Chondrocyte (in vitro differentiated cells): ENCODE measurements at regions not wholly inside any gene's neighbourhood (a gene's known extent, or its start where the extent isn't known, plus 50 kb on each side); places are given as distances from the start of the nearest gene placed in this dataset.

ENCODE experiments used
- DNase-seq: peaks from one replicate; pipeline ENCODE4 v3.0.0; 2021; ENCODE audit warnings: mixed read lengths, low spot score
- H3K27ac Mint-ChIP-seq: one replicate; pipeline ENCODE4 v1.8.0; 2021; ENCODE audit warnings: mild to moderate bottlenecking, moderate library complexity, mixed read lengths; ENCODE audit not compliant: unreplicated experiment
- H3K27me3 Mint-ChIP-seq: 2 replicates; pipeline ENCODE4 v1.8.0; 2021; ENCODE audit warnings: low read depth, mixed read lengths
- H3K36me3 Mint-ChIP-seq: 2 replicates; pipeline ENCODE4 v1.8.0; 2021; ENCODE audit warnings: low read depth, mixed read lengths
- H3K4me1 Mint-ChIP-seq: 2 replicates; pipeline ENCODE4 v1.8.0; 2021; ENCODE audit warnings: low read depth, mild to moderate bottlenecking, mixed read lengths
- H3K4me3 Mint-ChIP-seq: one replicate; pipeline ENCODE4 v1.8.0; 2021; ENCODE audit warnings: mild to moderate bottlenecking, moderate library complexity, mixed read lengths; ENCODE audit not compliant: unreplicated experiment
- H3K9me3 Mint-ChIP-seq: 2 replicates; pipeline ENCODE4 v1.8.0; 2021; ENCODE audit warnings: low read depth, mixed read lengths
- TF ChIP-seq, protein P1 (sequence below): fragments of 200-600 bp; sonication (generic); IDR thresholded peaks from 2 replicates; pipeline ENCODE4 v1.5.0; 2021; ENCODE audit warnings: antibody characterized with exemption, mild to moderate bottlenecking, moderate library complexity

DNA sequence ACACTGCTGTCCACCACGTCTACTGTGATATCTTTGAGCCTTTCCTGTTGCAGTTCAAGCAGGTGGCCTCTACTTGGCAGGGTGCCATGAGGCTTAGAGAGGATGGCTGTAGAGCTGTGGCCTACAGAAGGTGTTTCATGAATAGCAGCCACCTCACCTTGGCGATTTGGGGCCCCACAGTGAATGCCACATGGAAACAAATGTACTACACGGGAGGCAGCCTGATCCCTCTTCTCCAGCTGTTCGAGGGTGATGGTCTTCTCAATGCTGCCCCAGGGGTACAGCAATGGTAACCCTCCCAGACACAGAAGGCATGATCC lies 70.7 kb downstream of the FAM43A start:
- H3K27me3 Mint-ChIP-seq = peaks cover 11% of the 10 kb centered on the region
- DNase-seq = no peak
- TF ChIP-seq, protein P1, sequence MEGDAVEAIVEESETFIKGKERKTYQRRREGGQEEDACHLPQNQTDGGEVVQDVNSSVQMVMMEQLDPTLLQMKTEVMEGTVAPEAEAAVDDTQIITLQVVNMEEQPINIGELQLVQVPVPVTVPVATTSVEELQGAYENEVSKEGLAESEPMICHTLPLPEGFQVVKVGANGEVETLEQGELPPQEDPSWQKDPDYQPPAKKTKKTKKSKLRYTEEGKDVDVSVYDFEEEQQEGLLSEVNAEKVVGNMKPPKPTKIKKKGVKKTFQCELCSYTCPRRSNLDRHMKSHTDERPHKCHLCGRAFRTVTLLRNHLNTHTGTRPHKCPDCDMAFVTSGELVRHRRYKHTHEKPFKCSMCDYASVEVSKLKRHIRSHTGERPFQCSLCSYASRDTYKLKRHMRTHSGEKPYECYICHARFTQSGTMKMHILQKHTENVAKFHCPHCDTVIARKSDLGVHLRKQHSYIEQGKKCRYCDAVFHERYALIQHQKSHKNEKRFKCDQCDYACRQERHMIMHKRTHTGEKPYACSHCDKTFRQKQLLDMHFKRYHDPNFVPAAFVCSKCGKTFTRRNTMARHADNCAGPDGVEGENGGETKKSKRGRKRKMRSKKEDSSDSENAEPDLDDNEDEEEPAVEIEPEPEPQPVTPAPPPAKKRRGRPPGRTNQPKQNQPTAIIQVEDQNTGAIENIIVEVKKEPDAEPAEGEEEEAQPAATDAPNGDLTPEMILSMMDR = no peak
- H3K27ac Mint-ChIP-seq = no peak overlapping the region
- H3K4me3 Mint-ChIP-seq = no peak overlapping the region
- peaks cover 7% of the 10 kb centered on the region for H3K4me1 Mint-ChIP-seq
- no peaks in the 10 kb centered on the region for H3K9me3 Mint-ChIP-seq
- H3K36me3 Mint-ChIP-seq = no peaks in the 10 kb centered on the region

DNA sequence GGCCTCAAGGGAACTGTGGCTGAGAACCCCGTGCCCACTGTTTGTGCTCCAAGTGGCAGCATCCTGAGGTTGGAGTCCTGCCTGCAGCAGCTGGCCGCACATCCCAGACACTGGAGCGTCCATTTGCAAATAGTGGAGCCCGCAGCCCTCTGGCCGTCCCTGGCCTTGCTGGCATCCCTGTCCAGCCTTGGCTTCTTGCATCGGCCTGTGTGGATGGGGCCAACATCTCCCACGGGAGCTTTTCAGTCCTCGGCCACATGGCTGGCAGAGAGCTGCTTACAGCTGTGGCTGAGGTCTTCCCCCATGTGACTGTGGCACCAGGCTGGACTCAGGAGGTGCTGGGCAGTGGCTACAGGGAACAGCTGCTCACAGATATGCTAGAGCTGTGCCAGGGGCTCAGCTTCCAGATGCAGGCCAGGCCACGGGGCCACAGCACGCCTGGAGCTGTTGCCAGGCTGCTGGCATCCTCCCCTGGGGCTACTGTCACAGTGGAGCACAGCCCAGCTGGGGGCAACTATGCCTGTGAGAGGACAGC lies 71.2 kb downstream of the FAM43A start:
- TF ChIP-seq, protein P1 = no peak
- H3K9me3 Mint-ChIP-seq = no peaks in the 10 kb centered on the region
- no peaks in the 10 kb centered on the region for H3K36me3 Mint-ChIP-seq
- H3K4me3 Mint-ChIP-seq = no peak overlapping the region
- H3K27me3 Mint-ChIP-seq = peaks cover 14% of the 10 kb centered on the region
- H3K27ac Mint-ChIP-seq = no peak overlapping the region
- no peak for DNase-seq
- H3K4me1 Mint-ChIP-seq = peaks cover 7% of the 10 kb centered on the region

DNA sequence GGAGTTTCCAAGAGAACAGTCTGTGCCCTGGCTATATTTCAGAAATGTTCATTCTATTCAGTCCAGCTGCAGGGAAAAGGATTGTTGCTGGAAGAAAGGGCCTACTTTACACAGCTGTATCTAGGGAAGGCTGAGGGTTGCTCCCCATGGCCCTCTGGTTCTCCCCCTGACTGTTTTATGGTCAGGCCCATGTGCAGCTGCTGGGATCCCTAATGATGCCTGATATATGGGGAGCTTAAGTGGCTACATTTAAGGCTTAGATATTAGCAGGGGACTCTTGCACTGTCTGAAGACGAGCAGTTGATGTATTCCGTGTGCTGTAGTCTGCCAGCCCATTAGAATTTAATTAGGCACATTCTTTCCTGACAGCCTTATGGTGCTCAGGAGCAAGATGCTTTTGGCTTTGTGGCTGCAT lies 72.0 kb downstream of the FAM43A start:
- DNase-seq = no peak
- Mint-ChIP-seq H3K27me3 (peaks cover 14% of the 10 kb centered on the region), H3K4me1 (peaks cover 7% of the 10 kb centered on the region), H3K36me3 (no peaks in the 10 kb centered on the region), H3K9me3 (no peaks in the 10 kb centered on the region), H3K27ac (no peak overlapping the region), H3K4me3 (no peak overlapping the region)
- TF ChIP-seq, protein P1 = no peak

DNA sequence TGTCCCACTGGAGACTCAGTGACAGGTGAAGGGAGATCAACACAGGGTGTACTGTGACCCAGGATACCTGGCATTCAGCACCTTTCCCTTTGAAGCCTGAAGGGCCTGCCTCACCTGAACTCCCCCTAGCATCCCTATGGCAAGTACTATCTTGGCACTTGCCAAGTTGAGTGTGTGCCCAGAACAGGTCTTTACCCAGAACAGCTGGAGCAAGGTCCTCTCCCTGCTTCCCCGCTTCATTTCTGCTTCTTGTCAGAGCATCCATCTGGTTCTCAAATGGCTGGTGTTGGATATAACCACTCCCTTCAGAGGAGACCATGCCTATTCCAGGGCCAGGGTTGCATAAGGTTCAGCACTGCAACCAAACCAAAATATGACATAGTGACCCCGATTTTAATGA lies 73.0 kb downstream of the FAM43A start:
- Mint-ChIP-seq H3K27me3 (peaks cover 14% of the 10 kb centered on the region), H3K4me3 (no peak overlapping the region), H3K9me3 (no peaks in the 10 kb centered on the region), H3K27ac (no peak overlapping the region), H3K4me1 (peaks cover 7% of the 10 kb centered on the region), H3K36me3 (no peaks in the 10 kb centered on the region)
- no peak for DNase-seq
- TF ChIP-seq, protein P1 = no peak

DNA sequence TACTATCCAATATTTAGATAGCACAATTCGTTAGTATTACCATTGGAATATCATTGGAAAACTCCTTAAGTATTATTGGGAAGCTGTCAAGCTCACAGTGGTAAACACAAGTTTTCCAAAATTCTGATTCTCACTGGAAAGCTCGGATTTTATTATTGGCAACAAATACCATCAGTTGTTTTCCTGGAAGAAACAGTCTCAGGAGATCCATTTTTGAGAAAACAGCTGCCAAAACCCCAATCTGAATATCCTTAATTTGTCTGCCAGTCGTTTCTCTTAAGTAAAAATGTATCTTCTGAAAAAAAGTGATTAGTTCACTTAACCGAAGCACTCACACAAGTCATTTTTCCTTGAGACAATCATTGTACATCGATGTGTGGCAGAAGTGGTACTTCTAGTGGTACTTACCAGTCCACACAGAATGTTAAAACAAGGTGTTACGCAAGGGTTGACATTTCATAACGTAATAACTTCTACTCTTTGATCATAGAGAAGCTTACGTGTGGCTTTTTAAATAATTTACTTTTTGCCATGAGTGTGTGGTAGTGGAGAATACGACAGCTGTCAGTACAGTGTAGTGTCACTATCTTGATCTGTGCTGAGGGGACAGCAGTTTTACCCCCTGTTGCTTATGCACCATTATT lies 74.9 kb downstream of the FAM43A start:
- TF ChIP-seq, protein P1 = no peak
- peaks cover 7% of the 10 kb centered on the region for H3K4me1 Mint-ChIP-seq
- H3K27ac Mint-ChIP-seq = no peak overlapping the region
- H3K36me3 Mint-ChIP-seq = no peaks in the 10 kb centered on the region
- DNase-seq = no peak
- no peak overlapping the region for H3K4me3 Mint-ChIP-seq
- no peaks in the 10 kb centered on the region for H3K9me3 Mint-ChIP-seq
- peaks cover 10% of the 10 kb centered on the region for H3K27me3 Mint-ChIP-seq
